ENCODE measurements at regions not wholly inside any gene's neighbourhood (a gene's known extent, or its start where the extent isn't known, plus 50 kb on each side); places are given as distances from the start of the nearest gene placed in this dataset.

DNA sequence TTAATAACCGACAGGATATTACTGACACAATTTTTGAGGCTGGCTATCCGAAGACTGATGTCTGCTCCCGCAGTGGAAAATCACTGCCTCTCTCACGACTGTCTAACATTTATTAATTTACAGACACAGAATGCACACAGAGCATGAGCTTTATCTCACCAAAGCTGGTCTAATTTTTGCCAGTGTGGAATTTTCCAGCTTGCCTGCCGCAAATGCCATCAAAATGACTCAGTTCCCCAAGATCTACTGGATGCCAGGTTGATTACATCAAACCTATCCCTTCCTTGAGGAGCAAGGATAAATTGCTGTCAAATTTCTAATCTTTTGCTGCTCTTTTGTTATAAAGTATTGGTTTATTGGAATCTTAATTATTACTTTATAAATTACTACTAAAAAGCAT, 1775.1 kb upstream of the PCDH20 start:
- TF ChIP-seq, protein P1, sequence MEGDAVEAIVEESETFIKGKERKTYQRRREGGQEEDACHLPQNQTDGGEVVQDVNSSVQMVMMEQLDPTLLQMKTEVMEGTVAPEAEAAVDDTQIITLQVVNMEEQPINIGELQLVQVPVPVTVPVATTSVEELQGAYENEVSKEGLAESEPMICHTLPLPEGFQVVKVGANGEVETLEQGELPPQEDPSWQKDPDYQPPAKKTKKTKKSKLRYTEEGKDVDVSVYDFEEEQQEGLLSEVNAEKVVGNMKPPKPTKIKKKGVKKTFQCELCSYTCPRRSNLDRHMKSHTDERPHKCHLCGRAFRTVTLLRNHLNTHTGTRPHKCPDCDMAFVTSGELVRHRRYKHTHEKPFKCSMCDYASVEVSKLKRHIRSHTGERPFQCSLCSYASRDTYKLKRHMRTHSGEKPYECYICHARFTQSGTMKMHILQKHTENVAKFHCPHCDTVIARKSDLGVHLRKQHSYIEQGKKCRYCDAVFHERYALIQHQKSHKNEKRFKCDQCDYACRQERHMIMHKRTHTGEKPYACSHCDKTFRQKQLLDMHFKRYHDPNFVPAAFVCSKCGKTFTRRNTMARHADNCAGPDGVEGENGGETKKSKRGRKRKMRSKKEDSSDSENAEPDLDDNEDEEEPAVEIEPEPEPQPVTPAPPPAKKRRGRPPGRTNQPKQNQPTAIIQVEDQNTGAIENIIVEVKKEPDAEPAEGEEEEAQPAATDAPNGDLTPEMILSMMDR (IDR thresholded peaks at IDR 0.05), result no peak
- TF ChIP-seq POLR2A (IDR thresholded peaks at IDR 0.05), result no peak
